HFF-Myc (cell line): ENCODE measurements at regions not wholly inside any gene's neighbourhood (a gene's known extent, or its start where the extent isn't known, plus 50 kb on each side); places are given as distances from the start of the nearest gene placed in this dataset.
"Not testable (repeated sequence)": the region's sequence is repeated elsewhere in the genome, so short reads cannot be mapped to it uniquely, and the experiment has no call there.

Experiments
- DNase-seq: peaks from one replicate; pipeline ENCODE4 v3.0.0-alpha.2; 2011; ENCODE audit warnings: low read depth; ENCODE audit errors: extremely low read depth
- H3K4me3 ChIP-seq: replicated peaks from 2 replicates; pipeline ENCODE4 v1.5.1; 2011; ENCODE audit warnings: low read depth, mild to moderate bottlenecking, control low read depth, low read length
- TF ChIP-seq, protein P1 (sequence below): IDR thresholded peaks from 2 replicates; pipeline ENCODE4 v1.5.1; 2012; ENCODE audit warnings: mild to moderate bottlenecking, low read depth, low read length, control low read depth; ENCODE audit errors: missing control alignments

DNA sequence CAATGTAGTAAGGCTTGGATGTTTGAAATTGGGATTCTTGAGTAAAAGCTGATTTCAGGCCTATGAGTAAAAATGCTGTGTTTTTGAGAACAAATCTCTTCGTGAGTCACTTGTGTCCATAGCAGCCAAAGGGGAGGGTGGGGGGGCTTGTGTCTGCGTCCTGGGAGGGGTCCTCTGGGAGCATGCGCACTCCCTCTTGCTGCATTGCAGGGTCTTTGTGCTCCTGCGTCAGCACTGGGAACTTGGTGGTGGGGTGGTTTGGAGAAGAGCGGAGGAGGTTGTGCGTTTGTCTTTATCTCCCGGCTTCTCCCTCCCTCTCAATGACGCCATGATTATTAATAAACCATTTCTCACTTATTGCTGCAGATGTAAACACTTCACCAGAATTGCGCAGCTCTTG, 75.9 kb upstream of the NDN start:
- H3K4me3 ChIP-seq = no peak overlapping the region
- DNase-seq = no peak
- TF ChIP-seq, protein P1, sequence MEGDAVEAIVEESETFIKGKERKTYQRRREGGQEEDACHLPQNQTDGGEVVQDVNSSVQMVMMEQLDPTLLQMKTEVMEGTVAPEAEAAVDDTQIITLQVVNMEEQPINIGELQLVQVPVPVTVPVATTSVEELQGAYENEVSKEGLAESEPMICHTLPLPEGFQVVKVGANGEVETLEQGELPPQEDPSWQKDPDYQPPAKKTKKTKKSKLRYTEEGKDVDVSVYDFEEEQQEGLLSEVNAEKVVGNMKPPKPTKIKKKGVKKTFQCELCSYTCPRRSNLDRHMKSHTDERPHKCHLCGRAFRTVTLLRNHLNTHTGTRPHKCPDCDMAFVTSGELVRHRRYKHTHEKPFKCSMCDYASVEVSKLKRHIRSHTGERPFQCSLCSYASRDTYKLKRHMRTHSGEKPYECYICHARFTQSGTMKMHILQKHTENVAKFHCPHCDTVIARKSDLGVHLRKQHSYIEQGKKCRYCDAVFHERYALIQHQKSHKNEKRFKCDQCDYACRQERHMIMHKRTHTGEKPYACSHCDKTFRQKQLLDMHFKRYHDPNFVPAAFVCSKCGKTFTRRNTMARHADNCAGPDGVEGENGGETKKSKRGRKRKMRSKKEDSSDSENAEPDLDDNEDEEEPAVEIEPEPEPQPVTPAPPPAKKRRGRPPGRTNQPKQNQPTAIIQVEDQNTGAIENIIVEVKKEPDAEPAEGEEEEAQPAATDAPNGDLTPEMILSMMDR = no peak

DNA sequence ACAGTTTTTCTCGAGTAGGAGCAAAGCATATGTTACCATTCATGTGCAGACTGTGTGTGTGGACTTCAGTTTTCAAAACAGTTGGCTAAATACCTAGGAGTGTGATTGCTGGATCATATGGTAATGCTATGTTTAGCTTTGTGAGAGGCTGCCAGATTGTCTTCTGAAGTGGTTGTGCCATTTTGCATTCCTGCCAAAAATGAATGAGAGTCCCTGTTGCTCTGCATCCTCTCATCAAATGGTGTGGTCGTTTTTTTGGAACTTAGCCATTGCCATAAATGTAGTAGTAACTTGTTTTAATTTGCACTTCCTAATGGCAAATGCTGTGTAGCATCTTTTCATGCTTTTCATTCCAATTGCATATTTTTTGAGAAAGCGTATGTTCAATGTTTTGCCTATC, 77.2 kb upstream of the NDN start:
- no peak overlapping the region for H3K4me3 ChIP-seq
- TF ChIP-seq, protein P1 = no peak
- no peak for DNase-seq

DNA sequence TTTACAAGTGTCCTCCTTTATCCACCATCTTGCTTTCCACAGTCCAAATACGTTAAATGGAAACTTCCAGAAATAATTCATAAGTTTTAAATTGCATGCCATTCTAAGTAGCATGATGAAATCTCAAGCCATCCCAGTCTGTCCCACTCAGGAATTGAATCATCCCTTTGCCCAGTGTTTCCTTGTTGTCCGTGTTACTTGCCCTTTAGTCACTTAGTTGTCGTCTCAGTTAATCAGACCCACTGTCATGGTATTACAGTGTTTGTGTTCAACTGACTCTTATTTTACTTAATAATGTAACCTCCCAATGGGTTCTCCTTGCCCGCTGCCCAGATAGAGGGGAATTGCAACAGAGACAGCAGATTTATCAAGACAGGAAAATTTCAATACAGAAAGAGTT, 77.6 kb upstream of the NDN start:
- H3K4me3 ChIP-seq = no peak overlapping the region
- DNase-seq = no peak
- TF ChIP-seq, protein P1 = no peak

DNA sequence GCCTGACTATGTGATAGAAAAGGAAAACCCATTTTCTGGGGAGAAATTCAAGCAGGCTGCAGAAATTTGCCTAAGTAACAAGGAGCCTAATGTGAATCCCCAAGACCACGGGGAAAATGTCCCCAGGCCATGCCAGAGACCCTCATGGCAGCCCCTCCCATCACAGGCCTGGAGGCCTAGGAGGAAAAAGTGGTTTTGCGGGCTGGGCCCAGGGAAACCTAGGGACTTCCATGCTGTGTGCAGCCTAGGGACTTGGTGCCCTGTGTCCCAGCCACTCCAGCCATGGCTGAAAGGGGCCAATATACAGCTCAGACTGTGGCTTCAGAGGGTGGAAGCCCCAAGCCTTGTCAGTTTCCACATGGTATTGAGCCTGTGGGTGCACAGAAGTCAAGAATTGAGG, 79.7 kb upstream of the NDN start:
- DNase-seq = not testable (repeated sequence)

DNA sequence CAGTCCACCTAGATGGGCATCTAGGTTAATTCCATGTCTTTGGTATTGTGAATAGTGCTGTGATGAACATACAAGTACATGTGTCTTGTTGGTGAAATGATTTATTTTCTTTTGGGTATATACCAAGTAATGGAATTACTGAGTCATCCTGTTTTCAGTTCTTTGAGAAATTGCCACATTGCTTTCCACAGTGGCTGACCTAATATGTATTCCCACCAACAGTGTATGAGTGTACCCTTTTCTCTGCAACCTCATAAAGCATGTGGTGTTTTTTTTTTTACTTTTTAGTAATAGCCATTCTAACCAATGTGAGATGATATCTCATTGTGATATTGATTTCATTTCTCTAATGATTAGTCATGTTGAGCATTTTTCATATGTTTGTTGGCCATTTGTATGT, 86.0 kb upstream of the NDN start:
- no peak for DNase-seq
- TF ChIP-seq, protein P1 = no peak
- no peak overlapping the region for H3K4me3 ChIP-seq

More for the DNA sequence above, 79.7 kb upstream of the NDN start:
- not testable (repeated sequence) for H3K4me3 ChIP-seq

DNA sequence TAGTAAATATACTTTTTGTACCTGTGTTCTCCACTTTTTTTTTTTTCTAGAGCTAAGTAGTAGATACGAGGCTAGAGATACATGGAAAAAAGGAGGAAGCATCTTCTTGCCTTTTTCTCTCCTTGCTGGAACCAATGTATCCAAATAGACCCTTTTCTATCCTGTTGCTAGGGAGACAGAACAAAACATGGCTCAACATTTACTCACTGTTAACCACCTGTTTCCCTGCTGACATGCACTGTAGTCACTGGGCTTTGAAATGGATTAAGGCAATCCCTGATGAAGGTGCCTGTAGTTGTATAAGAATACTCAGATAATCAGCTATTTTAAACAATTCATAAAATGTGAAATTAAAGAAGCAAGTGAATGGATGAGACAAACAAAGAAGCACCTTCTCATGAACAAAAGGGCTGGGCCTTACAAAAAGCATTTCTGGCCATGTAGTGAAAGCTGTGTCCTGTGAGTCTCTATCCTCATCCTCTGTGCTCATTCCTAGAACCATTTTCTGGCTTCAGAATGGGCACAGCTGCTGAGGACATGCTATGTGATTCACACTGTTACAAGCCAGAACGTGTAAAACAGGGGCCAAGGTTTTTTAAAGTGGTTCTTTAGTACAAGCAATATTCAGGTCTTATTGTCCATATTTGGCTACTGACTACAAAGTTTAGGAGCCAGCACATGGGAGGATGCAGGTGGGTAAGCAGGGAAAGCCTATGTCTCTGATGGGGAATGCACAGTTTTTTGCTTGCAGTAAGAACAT, 100.4 kb upstream of the NDN start:
- TF ChIP-seq, protein P1 = no peak
- no peak for DNase-seq
- no peak overlapping the region for H3K4me3 ChIP-seq

DNA sequence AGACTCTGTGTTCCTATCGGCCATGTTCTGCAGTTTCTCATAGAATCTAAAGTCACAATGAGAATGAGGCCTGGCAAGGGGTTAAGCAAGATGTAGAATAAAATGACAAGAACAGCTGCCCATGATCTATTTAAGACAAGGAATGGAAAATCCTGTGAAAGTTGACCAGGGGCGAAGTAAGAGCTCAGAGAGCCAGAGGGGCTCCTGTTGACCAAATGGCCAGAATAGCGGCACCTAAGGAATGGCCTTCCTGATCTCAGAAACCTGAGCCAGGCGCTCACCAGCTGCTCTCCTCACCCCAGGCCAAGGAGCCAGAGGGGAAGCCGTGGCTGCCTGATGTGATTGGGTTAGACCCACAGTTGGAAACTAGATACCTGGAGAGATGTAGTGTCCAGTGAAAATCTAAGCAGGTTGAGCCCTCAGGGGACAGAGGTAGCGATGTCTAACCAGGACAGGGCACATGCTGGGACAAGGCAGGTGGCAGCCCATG, 106.1 kb upstream of the NDN start:
- TF ChIP-seq, protein P1 = no peak
- no peak overlapping the region for H3K4me3 ChIP-seq
- DNase-seq = no peak
